ENCODE measurements at regions not wholly inside any gene's neighbourhood (a gene's known extent, or its start where the extent isn't known, plus 50 kb on each side); places are given as distances from the start of the nearest gene placed in this dataset.
"Not testable (repeated sequence)": the region's sequence is repeated elsewhere in the genome, so short reads cannot be mapped to it uniquely, and the experiment has no call there.

DNA sequence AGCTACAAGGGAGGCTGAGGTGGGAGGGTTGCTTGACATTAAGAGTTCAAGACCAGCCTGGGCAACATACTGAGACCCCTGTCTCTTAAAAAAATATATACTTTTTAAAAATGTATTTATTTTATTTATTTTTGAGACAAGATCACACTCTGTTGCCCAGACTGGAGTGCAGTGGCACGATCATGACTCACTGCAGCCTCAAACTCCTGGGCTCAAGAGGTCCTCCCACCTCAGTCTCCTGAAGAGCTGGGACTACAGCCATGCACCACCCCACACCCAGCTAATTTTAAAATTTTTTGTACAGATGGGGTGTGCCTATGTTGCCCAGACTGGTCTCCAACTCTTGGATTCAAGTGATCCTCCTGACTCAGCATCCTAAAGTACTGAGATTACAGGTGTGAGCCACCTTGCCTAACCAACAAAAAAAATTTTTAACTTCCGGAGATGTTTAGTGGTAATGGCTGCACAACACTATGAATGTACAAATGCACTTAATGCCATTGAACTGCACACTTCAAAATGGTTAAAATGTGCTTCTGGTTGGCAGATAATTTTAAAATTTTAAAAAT, 288.5 kb downstream of the GOLGA6L6 start:
- H3K27ac Mint-ChIP-seq; H3K36me3 Mint-ChIP-seq; DNase-seq; H3K27me3 Mint-ChIP-seq (ENCODE audit: low read depth in 3 of 3); H3K9me3 Mint-ChIP-seq; H3K4me3 Mint-ChIP-seq: not testable (repeated sequence)
- peaks cover 8 to 16% of the 10 kb centered on the region in 2 donors for H3K4me1 Mint-ChIP-seq

DNA sequence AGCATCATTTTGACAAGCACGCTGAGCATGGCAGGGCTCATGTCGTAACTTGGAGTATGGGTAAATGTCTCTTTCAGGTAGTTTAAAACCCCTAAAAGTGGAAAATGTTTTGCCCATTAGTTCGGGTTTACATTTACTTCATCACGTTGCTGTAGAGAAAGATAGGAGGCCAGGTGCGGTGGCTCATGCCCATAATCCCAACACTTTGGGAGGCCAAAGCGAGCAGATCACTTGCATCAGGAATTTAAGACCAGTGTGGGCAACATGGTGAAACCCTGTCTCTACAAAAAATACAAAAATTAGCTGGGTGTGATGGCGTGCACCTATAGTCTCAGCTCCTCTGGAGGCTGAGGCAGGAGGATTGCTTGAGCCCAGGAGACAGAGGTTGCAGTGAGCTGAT, 289.6 kb downstream of the GOLGA6L6 start:
- not testable (repeated sequence) for H3K9me3 Mint-ChIP-seq; H3K4me3 Mint-ChIP-seq; H3K27ac Mint-ChIP-seq; H3K36me3 Mint-ChIP-seq; DNase-seq; H3K27me3 Mint-ChIP-seq (ENCODE audit: low read depth in 3 of 3)
- H3K4me1 Mint-ChIP-seq, result peaks cover 8 to 16% of the 10 kb centered on the region in 2 donors

DNA sequence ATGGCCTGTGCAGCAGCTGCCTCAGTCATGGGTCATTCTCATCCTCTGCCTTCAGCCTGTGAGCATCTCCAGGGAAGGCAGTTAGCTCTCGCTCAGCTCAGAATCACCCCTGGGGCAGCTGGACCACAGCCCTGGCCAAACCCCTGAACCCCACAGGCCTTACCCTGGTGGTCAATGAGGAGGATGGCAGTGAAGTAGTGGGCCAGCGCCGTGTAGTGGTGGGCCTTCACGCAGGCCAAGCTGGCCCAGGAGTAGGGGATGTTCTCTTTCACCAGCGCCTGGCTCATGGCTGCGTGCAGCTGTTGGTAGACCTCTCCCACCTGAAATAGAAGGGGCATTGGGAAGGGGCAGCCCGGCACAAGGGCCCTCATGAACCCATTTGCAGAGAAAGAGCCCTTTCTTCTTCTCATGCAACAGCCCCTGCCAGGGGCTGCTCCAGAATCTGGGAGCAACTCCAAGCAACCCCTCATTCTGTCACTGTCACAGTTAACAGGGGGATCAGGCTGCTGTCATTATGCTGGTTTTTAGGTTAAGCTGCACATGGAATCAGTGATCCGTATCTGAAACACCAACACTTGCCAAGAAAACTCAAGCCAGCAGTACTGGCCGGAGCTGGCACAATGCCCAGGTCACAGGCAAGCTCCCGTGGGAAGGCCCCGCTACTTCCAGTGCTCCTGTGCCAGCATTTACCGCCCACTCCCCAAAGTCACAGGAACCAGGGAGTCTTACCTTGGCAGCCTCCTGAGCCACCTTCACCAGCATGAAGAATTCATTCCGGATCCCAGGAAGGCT, 290.2 kb downstream of the GOLGA6L6 start:
- not testable (repeated sequence) for H3K27me3 Mint-ChIP-seq (ENCODE audit: low read depth in 3 of 3); H3K36me3 Mint-ChIP-seq; DNase-seq; H3K27ac Mint-ChIP-seq; H3K4me3 Mint-ChIP-seq; H3K9me3 Mint-ChIP-seq
- H3K4me1 Mint-ChIP-seq, result peaks cover 8 to 16% of the 10 kb centered on the region in 2 donors

DNA sequence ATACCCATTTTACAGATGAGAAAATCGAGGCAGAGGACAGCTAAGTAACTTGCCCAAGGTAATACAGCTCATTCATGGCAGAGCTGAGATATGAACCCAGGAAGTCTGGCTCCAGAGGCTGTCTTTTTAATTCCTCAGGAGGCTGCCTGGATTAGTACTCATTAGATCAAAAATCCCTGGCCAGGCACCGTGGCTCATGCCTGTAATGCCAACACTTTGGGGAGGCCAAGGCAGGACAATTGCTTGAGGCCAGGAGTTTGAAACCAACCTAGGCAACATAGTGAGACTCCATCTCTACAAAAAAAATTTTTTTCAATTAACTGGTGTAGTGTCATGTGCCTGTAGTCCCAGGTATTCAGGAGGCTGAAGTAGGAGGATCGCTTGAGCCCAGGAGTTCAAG, 291.4 kb downstream of the GOLGA6L6 start:
- Mint-ChIP-seq H3K27ac (peak overlapping the region in 1 of 6 donors; percentile 64), H3K4me1 (peaks cover 8 to 16% of the 10 kb centered on the region in 2 donors)
- H3K4me3 Mint-ChIP-seq; DNase-seq; H3K9me3 Mint-ChIP-seq; H3K27me3 Mint-ChIP-seq (ENCODE audit: low read depth in 3 of 3); H3K36me3 Mint-ChIP-seq: not testable (repeated sequence)

DNA sequence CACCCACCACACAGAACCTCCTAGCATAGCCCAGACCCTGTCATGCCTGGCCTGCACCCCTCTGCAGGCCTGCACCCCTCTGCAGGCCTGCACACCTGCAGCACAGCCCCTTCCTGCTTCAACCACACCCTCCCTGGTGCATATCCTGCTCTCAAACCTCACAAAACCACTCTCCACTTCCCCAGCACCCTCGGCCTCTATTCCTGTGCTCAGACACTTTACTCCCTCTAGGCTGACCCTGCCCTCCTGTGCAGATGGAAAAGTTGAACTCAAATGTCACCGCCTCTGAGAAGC, 292.0 kb downstream of the GOLGA6L6 start:
- H3K27me3 Mint-ChIP-seq (ENCODE audit: low read depth in 3 of 3); DNase-seq; H3K36me3 Mint-ChIP-seq; H3K9me3 Mint-ChIP-seq: not testable (repeated sequence)
- peak overlapping the region in 1 of 5 donors; percentile 8 for H3K4me3 Mint-ChIP-seq
- peak overlapping the region; percentile 0 to 87 (median 31) for H3K27ac Mint-ChIP-seq
- peaks cover 8 to 16% of the 10 kb centered on the region in 2 donors for H3K4me1 Mint-ChIP-seq

DNA sequence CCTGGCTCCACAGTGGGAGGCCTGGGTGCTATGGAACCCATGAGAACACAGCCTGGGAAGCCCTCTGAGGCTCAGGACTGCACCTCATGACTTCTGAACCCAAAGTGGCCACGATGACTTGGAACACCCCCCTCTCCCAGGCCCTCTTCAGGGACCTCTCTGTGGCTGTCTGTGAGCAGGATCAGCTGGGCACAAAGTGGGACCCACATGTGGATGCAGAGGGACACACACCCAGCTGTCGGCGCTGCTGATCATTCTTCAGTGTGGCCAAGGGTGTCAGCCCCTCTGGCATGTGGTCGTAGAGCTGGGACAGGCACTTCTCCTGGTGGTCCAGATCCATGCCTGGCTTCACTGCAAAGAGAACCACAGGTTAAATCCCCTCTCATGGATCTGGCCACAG, 293.2 kb downstream of the GOLGA6L6 start:
- H3K4me3 Mint-ChIP-seq; H3K9me3 Mint-ChIP-seq; DNase-seq; H3K27me3 Mint-ChIP-seq (ENCODE audit: low read depth in 3 of 3); H3K27ac Mint-ChIP-seq; H3K36me3 Mint-ChIP-seq: not testable (repeated sequence)
- H3K4me1 Mint-ChIP-seq, result peaks cover 8 to 16% of the 10 kb centered on the region in 2 donors

DNA sequence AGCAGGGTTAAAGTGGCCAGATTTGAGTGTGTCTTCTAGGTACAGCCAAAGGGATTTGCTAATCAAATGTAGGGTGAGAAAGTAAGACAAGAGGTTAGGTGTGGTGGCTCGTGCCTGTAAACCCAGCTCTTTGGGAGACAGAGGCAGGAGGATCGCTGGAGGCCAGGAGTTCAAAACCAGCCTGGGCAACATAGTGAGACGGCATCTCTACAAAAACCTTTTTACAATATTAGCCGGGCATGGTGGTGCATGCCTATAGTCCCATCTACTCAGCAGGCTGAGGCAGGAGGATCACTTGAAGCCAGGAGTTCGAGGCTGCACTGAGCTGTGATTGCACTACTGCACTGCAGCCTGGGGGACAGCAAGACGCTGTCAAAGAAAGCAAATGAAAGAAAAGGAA, 294.5 kb downstream of the GOLGA6L6 start:
- H3K4me1 Mint-ChIP-seq, result peaks cover 8 to 16% of the 10 kb centered on the region in 2 donors
- not testable (repeated sequence) for H3K4me3 Mint-ChIP-seq; H3K9me3 Mint-ChIP-seq; H3K27me3 Mint-ChIP-seq (ENCODE audit: low read depth in 3 of 3); H3K27ac Mint-ChIP-seq; DNase-seq; H3K36me3 Mint-ChIP-seq

DNA sequence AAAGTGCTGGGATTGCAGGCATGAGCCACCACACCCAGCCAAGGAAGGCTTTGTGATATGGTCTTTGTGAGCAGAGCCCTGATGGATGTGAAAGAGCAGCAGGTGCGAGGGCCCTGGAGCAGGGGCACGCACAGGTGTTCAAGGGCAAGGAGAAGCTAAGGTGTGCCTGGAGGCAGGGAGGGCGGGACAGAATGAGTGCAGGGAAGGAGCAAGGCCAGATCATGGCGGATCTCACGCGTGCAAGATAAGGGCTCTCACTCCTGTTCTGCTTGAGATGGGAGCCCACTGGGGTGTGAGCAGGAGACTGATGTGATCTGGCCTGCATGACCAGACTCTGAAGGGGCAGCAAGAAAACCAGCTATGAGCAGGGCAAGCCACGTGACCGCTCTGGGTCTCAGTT, 295.0 kb downstream of the GOLGA6L6 start:
- H3K4me1 Mint-ChIP-seq, result peaks cover 8 to 16% of the 10 kb centered on the region in 2 donors
- not testable (repeated sequence) for H3K27me3 Mint-ChIP-seq (ENCODE audit: low read depth in 3 of 3); H3K36me3 Mint-ChIP-seq; H3K9me3 Mint-ChIP-seq; H3K4me3 Mint-ChIP-seq; DNase-seq; H3K27ac Mint-ChIP-seq

DNA sequence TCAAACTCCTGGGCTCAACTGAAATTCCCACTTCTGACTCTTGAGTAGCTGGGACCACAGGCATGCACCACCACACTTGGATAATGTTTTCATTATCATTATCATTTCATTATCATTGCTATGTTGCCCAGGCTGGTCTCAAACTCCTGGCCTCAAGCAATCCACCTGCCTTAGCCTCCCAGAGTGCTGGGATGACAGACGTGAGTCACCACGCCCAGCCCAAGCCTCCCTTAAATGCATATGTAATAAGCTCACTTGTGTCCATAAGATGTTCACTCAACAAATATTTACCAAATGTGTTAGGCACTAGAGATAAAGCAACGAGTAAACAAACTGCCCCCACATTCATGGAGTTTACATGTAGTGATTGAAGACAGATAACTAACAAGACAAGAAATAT, 295.7 kb downstream of the GOLGA6L6 start:
- not testable (repeated sequence) for H3K4me3 Mint-ChIP-seq; H3K27me3 Mint-ChIP-seq (ENCODE audit: low read depth in 3 of 3); H3K27ac Mint-ChIP-seq; H3K36me3 Mint-ChIP-seq; DNase-seq; H3K9me3 Mint-ChIP-seq
- peaks cover 8 to 16% of the 10 kb centered on the region in 2 donors for H3K4me1 Mint-ChIP-seq

DNA sequence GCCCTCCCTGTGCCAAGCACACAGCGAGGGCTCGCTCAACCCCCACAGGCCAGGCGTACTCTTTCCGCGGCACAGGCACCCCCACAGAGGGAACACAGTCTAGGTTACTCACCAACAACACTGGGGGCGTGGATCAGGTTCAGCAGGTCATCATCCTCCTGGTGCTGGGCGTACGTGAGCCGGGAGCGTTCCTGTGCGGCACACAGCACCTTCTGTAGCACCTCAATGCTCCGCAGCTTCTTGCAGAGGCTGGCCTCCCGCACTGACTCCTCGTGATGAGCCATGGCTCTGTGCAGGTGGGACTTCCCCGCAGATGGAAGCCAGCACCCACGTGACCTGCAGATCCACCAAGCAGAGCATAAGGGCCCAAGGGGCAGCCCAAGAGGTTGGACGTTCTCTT, 296.8 kb downstream of the GOLGA6L6 start:
- H3K36me3 Mint-ChIP-seq; H3K27me3 Mint-ChIP-seq (ENCODE audit: low read depth in 3 of 3); DNase-seq; H3K4me3 Mint-ChIP-seq; H3K27ac Mint-ChIP-seq; H3K9me3 Mint-ChIP-seq: not testable (repeated sequence)
- H3K4me1 Mint-ChIP-seq, result peaks cover 7 to 14% of the 10 kb centered on the region in 2 donors

DNA sequence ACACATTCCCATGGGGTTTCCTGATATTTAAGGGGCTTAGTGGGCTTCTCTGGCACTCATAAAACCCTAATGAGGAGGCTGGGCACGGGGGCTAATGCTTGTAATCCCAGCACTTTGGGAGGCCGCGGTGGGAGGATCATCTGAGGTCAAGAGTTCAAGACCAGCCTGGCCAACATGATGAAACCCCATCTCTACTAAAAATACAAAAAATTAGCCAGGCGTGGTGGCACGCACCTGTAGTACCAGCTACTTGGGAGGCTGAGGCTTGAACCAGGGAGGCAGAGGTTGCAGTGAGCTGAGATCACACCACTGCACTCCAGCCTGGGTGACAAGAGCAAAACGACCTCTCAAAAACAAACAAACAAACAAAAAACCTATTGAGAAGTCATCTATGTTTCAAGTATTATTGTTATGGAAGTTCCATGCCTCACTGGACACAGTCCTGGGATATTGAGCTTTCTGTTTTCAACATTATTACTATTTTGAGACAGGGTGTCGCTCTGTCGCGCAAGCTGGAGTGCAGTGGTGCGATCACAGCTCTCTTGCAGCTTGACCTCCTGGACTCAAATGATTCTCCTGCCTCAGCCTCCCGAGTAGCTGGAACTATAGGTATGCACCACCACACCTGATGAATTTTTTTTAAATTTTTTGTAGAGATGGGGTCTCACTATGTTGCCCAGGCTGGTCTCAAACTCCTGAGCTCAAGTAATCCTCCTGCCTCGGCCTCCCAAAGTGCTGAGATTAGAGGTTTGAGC, 297.9 kb downstream of the GOLGA6L6 start:
- not testable (repeated sequence) for H3K36me3 Mint-ChIP-seq; H3K27me3 Mint-ChIP-seq (ENCODE audit: low read depth in 3 of 3); H3K27ac Mint-ChIP-seq; H3K4me1 Mint-ChIP-seq; H3K4me3 Mint-ChIP-seq; DNase-seq; H3K9me3 Mint-ChIP-seq

DNA sequence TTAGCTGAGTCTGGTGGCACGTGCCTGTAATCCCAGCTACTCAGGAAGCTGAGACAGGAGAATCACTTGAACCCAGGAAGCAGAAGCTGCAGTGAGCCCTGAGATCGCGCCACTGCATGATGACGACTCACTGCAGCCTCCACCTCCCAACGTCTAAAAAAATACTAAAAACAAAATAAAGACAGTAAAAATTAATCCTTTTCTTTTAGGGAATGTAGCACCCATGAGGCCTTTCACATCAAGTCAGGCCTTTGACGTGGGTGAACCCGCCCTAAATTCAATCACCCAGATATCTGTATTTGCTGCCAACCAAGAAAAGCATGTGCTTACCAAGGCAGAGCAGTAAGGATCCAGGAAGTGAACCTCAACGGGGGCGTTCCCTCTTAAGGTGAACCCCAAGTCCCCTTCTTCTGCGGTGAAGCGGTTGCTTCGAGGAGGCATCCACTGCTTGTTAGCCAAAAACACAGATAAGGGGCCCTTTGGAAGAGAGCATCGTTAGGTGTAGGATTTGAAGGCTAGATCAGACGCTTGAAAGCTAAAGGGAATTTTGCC, 301.2 kb downstream of the GOLGA6L6 start:
- not testable (repeated sequence) for H3K4me1 Mint-ChIP-seq; H3K36me3 Mint-ChIP-seq; H3K9me3 Mint-ChIP-seq; H3K27me3 Mint-ChIP-seq (ENCODE audit: low read depth in 3 of 3); H3K27ac Mint-ChIP-seq; DNase-seq; H3K4me3 Mint-ChIP-seq

DNA sequence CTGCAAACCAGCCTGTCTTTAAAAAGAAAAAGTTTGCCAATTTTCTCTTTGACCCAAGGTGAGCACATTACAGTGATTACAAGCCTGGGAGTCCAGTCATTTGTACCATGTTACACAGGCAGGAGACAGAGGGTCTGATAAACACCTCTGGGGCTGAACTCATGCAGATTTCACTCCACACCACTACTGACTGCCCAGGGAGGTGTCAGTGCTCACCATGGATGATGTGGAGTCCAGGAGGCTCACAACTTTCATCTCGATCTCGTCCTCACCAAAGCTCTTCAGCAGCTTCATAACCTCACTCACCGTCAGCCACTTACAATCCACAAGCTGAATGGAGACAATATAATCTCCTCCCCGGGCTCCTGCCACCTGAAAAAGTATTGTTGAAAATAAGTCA, 302.4 kb downstream of the GOLGA6L6 start:
- not testable (repeated sequence) for H3K36me3 Mint-ChIP-seq; H3K27me3 Mint-ChIP-seq (ENCODE audit: low read depth in 3 of 3); H3K27ac Mint-ChIP-seq; H3K9me3 Mint-ChIP-seq; DNase-seq; H3K4me1 Mint-ChIP-seq; H3K4me3 Mint-ChIP-seq

DNA sequence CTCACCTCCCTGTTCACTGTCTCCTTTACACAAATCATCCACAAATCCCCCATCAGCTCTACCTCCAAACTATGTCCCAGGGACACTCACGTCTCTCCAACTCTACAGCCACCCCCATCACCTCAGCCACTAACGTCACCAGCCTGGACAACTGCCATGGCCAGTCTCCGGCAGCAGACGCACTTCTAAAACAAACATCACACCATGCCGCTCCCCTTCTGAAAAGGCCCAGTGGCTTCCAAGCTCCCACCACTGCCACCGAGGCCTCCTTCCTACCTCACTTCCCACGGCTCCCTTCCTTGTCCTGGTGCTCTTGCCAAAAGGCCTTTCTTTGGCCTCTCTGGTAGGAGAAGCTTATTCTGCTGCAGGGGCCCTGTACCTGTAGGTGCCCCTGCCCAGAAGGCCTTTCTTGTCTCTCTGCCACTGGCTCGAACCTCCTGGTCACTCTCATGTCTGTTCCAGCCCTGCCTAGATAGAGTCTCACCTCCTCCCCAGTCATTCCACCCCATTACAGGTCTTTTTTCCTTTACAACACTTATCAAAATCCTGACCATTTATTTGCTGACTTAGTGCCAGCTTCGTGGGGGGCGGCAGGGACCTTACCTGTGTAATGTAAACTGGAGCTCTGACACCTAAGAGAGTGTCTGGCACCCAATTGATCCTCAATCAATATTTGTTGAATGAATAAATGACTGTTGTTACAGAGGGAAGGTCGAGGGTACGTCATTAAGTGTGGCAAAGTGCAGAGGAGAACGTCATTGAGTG, 304.2 kb downstream of the GOLGA6L6 start:
- H3K4me3 Mint-ChIP-seq; H3K27me3 Mint-ChIP-seq (ENCODE audit: low read depth in 3 of 3); H3K9me3 Mint-ChIP-seq; H3K4me1 Mint-ChIP-seq; DNase-seq; H3K27ac Mint-ChIP-seq; H3K36me3 Mint-ChIP-seq: not testable (repeated sequence)

All from immature natural killer cell (primary cell).